NB4 (cell line): ENCODE measurements at regions not wholly inside any gene's neighbourhood (a gene's known extent, or its start where the extent isn't known, plus 50 kb on each side); places are given as distances from the start of the nearest gene placed in this dataset.

Experiments
- MAX ChIP-seq: IDR thresholded peaks from 2 replicates; pipeline ENCODE4 v1.6.1; 2011; ENCODE audit warnings: low read depth, low read length
- MYC ChIP-seq: IDR thresholded peaks from 2 replicates; pipeline ENCODE4 v1.6.1; 2011; ENCODE audit warnings: low read depth, low read length
- POLR2A ChIP-seq: IDR thresholded peaks from 2 replicates; pipeline ENCODE4 v1.6.1; 2011; ENCODE audit warnings: mild to moderate bottlenecking; ENCODE audit not compliant: insufficient read length; ENCODE audit errors: extremely low read depth
- TF ChIP-seq, protein P1 (sequence below): IDR thresholded peaks from one replicate; pipeline ENCODE4 v1.5.1; 2012; ENCODE audit warnings: low read depth, low read length

GRCh38 chr7:65233409-65234034 is 140.1 kb upstream of the ZNF92 start:
- TF ChIP-seq POLR2A (no peak), MAX (no peak), MYC (no peak)
- TF ChIP-seq, protein P1, sequence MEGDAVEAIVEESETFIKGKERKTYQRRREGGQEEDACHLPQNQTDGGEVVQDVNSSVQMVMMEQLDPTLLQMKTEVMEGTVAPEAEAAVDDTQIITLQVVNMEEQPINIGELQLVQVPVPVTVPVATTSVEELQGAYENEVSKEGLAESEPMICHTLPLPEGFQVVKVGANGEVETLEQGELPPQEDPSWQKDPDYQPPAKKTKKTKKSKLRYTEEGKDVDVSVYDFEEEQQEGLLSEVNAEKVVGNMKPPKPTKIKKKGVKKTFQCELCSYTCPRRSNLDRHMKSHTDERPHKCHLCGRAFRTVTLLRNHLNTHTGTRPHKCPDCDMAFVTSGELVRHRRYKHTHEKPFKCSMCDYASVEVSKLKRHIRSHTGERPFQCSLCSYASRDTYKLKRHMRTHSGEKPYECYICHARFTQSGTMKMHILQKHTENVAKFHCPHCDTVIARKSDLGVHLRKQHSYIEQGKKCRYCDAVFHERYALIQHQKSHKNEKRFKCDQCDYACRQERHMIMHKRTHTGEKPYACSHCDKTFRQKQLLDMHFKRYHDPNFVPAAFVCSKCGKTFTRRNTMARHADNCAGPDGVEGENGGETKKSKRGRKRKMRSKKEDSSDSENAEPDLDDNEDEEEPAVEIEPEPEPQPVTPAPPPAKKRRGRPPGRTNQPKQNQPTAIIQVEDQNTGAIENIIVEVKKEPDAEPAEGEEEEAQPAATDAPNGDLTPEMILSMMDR = no peak
